ENCODE measurements at regions not wholly inside any gene's neighbourhood (a gene's known extent, or its start where the extent isn't known, plus 50 kb on each side); places are given as distances from the start of the nearest gene placed in this dataset.

DNA sequence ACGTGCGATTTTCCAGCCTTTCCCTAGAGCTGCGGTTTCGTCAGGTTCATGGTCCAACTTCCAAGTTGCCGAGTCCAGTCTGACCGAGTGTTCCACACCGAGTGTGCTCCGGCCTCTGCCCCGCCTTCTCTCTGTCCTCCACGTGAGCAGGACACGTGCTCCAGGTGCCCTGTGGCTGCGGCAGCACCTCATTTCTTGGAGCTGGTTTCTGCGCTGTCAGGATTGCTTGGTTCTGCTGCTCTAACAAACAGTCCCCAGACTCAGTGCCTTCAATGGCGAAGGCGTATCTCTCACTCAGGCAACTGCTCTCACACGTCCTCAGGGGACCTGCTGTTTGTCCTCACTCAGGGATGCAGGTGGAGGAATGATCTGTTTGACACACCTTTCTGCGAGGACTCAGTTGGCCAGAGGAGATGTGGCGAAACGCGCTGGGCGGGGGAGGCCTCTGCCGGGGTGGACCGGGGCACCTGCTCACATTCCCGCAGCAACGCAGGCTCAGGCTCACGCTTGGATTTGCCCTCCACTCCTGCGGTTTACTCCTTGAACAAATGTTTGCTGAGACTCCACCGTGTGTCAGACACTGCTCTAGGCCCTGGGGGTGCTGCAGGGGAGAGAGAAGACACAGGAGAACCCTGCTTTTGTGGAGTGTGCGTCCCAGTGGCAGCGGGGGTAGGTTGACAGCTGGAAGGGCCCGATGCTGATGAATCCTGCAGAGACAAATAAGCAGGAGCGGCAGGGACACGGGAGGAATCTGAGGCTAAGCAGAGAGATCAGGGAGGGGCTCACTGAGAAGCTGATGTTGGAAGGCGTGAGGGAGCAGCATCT, 63.4 kb upstream of the FBRSL1 start:
- no peak for DNase-seq

DNA sequence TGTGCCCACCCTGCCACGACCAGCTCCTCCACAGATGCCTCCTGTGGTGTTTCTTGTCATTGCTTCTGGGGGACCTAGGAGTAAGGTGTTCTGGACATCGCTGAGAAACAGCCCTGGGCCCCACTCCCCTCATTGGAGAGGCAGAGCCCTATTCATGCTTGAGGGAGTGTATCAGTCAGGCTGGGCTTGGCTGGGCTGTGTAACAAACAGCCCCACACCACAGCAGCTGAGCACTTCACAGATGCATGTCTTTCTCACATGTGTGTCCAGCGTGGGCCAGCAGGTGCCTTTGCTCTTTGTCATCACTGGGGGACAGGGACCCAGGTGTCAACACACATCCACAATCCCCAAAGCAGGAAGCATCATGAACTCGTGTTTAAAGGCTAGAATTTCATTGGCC, 65.1 kb upstream of the FBRSL1 start:
- DNase-seq: no peak

DNA sequence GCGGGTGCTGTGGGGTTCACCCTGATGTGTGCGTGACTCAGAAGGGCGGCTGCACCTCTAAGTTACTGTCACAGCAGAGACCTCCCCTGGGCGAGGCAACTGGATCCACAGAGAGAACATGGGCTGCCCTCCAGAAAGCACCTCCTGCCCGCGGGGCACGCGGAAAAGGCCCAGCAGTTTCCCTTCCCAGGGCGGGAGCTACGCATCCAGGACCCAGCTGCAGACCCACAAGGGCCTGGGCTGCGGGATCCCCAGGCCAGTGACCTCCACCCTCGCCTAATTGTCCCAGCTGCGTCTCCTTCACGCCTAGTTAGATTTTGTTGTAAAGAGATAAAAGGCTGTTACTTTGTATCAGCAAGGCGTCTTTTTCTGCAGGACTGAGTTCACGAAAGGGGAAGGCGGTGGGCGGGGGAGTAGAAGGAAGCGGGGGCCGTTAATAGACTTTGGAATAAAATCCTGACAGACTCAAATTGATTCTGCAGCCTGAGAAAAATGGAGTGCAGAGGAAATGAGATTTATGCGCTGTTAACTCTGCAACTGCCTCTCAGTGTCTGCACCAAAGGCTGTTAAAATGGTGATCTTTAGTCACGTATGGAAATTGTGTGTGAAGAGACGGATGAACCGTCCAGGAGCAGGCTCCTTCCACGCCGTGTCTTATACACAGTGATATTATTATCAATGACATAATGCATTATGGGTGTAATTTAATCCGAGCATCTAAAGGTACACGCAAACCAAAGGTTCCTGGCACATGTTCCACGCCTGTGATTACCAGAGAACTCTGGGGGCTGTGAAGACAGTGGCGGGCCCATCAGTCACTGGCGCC, 65.9 kb upstream of the FBRSL1 start:
- DNase-seq: peak in 1 of 3 donors; percentile 61

DNA sequence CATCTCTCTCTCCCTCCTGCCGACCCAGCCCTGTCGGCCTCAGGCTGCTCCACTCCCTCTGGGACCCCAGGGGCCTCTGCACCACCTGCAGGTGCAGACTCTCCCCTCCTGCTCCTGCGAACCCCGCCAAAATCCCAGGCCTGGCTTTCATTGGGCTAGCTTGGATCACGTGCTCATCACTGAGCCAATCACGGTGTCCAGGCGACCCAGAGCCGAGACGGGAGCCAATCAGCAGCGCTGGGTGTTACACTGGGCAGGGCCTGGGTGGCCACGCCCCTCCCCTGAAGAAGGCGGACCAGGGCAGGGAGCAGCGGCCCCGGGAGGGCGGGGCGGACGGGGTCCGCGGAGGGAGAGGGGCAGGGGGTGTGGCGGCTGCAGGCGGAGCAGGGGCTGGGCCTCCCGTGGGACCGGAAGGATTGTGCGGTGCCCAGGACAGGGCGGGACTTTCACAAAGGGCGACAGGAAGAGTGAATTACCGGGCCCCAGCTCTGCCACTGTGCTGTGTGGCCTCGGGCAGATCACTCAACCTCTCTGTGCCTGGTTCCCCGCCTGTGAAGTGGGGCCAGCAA, 66.6 kb upstream of the FBRSL1 start:
- DNase-seq: no peak

DNA sequence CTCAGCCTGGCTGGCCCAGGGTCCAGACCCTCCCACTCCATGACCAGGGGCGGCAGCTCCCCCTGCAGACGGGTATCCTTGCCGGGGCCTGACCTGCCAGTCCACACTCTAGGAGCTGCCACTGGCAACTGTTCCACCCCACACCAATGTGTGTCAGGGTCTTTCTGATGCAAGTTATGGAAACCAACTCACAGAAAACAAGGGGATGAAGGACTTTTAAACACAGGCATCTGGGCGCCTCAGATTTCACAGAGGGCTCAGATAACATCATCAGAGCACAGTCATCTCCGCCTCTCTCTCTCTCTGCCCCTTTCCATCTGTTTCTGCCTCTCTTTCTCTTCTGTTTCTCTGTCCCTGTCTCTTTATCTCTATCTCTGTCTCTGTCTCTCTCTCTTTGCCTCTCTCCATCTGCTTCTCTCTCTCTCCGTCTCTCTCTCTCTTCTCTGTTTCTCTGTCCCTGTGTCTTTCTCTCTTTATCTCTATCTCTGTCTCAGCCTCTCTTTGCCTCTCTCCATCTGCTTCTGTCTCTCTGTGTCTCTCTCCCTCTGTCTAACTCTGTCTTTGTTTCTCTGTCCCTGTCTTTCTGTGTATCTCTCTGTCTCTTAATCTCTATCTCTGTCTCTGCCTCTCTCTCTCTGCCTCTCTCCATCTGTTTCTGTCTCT, 67.4 kb upstream of the FBRSL1 start:
- DNase-seq: no peak

DNA sequence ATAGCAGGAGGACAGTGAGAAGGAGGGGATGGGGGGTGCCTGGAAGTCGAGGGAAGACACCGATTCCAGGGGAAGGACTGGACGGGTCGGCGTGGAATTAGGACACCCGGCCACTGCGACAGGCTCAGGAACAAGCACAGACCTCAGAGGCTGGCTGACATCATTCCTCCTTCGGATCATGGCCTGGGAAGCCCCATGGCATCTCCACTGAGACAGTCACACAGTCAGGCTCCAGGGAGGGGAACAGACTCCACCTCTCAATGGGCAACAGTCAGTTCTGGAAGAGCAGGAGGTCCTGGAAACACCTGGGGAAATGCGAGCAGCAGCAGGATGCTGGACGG, 67.9 kb upstream of the FBRSL1 start:
- no peak for DNase-seq

DNA sequence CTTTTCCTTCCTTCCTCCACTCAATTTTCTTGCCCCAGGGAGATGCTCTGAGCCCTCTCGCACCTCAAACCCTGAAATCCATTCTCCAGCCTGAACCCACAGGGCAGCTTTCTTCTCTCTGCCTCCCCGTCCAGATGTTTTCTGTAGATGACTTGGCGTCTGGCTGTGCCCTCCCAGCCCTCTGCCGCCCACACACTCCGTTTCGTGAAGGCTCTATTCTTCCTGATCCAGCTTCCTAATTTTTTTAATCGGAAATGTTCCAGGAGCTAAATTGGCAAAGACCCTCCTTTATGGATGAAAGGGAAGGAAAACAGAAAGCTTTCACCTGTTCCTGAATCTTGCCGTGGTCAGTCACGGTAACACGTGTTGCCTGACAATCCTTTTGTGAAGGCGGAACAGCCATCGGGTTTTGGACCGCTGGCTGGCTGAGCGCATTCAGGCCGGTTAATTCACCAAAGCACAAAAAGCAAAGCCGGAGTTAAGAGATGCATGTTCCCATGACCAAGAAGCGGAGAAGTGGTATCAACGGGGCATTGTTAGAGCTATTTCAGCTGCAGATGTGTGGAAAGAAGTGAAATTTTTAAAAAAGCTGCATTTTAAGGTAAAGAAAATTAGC, 70.2 kb upstream of the FBRSL1 start:
- DNase-seq: no peak

DNA sequence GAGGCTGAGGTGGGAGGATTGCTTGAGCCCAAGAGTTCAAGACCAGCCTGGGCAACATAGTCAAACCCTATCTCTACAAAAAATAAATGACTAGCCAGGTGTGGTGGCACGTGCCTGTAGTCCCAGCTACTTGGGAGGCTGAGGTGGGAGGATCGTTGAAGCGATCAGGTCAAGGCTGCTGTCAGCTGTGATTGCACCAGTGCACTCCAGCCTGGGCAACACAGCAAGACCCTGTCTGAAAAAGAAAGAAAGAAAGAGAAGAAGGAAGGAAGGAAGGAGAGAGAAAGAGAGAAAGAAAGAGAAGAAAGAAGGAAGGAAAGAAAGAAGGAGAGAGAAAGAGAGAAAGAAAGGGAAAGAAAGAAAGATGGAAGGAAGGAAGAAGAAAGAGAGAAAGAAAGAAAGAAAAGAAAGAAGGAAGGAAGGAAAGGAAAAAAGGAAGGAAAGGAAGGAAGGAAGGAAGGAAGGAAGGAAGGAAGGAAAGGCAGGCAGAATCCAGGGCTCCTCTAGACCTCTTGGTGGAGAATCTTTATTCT, 71.5 kb upstream of the FBRSL1 start:
- DNase-seq: no peak

DNA sequence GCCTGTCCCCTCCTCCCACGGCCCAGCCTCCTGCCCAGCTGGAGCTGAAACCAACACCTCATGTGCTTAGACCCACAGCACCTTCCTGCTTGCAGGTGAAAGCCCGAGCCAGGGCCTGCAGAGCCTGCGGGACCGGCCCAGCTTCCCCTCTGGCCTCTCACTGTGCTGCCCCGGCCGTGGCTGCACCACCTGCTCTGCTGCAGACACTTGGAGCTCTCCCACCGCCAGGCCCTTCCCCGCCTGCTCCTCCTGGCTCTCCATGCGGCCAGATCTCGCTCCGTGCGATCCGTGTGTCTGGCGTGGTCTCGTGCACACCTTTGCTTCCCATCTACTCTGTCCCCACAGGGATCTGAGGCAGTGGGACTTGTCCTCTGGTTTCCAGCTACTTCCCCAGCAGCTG, 72.2 kb upstream of the FBRSL1 start:
- no peak for DNase-seq

DNA sequence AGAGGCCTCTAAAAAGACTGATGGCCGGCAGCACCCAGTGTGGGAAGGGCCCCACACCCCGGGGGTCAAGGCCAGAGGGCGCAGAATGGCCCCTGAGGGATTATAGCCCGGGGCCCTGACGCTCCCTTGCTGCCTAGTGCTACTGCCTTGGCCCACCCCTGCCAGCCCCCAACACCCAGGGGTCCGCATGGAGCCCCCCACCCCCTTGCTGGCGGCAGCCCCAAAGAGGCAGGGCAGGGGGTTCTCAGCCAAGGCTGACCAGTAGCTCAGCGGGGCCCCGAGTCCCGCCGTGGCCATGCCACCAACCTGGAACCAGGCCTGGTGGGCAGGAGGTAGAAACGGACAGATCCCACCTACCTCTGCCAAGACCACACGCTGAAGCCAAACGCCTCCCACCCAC, 73.1 kb upstream of the FBRSL1 start:
- DNase-seq: no peak

DNA sequence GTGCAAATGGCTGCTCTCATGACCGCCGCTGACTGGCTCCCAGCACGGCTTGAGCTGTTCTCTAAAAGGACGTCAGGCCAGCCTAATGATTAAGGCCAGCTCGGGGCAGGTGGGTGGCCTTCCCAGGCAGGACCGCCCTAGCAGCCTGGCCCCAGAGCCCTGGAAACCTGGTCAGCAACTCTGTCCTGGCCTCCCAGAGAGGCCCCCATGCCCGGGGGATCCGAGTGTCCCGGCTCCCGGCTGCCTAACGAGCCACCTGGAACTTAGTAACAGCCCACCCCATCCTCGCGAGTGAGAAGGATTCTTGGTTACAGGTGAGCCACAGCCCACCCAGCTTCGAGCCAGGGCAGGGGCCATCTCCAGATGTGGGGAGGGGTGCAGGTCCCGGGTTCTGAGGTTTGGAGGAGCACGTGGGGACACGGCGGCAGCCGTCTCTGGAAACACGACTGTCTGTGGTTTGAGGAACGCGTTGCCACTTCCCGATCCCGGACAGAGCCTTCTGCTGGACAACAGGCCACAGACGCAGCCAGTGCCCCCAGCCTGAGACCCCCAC, 73.8 kb upstream of the FBRSL1 start:
- DNase-seq: no peak

DNA sequence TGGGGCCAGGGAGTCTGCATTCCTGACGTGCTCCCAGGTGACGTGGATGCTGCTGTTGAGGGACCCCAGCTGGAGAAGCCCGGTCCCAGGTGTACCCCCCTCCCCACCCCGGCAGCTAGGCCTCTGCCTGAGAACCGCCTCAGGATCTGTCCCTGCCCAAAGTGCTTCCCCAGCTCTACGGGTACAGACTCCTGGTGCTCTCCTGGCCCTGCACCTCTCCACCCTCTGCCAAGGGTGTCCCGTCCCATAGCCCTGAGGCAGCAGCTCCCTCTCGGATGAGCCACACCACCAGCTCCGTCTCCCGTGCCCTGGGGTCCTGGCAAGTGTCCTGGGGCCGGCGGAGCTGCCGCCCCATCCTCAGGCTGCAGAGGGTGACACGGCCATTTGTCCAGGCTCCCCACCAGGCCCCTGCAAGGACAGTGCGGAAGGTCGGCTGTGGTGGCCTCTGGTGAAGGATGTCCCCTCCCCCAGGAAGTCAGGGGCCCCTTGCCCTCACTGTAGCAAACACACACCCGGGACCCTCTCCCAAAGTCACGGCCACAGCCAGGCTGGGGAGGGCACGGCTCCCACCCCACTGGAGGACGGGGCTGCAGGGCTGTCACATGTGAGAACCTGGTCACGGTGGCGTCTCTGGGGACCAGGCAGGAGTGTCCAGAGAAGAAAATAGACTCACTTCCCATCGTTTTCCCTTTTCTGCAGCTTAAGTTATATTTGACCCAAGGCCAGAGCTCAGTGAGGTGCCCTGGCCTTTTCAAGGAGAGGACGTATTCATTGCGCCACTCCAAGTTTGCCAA, 74.4 kb upstream of the FBRSL1 start:
- no peak for DNase-seq

DNA sequence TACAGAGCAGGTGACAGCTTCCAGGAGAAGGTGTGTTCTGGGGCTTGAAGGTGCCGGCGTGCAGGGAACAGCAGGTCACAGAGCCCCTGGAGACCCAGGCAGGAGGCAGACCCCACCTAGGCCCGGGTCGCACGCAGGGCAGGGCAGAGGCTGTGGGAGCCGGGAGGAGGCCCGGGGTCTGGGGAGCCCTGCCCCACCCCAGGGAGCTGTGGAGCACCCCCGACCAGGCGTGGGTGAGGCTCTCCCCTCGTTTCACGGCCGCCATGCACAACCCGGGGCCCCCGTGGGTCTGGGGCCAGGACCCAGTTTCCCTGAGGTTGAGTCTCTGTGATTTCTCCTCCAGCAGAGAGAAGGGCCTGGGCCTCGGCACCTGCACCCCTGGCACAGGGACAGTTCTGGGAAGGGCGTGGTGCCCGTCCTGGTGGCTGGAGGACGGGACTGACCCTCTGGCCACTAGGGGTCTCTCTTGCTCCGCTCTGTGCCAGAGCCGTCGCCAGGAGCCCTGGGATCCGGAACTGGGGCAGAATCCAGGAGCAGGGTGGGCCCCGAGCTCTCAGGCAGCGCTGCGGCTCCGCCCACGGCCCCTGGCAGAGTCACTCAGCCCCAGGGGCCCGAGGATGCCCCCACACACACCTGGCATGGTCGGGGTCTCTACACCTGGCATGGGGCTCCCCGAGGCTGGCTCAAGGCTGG, 75.2 kb upstream of the FBRSL1 start:
- peak; percentile 75 to 92 (median 88) for DNase-seq

DNA sequence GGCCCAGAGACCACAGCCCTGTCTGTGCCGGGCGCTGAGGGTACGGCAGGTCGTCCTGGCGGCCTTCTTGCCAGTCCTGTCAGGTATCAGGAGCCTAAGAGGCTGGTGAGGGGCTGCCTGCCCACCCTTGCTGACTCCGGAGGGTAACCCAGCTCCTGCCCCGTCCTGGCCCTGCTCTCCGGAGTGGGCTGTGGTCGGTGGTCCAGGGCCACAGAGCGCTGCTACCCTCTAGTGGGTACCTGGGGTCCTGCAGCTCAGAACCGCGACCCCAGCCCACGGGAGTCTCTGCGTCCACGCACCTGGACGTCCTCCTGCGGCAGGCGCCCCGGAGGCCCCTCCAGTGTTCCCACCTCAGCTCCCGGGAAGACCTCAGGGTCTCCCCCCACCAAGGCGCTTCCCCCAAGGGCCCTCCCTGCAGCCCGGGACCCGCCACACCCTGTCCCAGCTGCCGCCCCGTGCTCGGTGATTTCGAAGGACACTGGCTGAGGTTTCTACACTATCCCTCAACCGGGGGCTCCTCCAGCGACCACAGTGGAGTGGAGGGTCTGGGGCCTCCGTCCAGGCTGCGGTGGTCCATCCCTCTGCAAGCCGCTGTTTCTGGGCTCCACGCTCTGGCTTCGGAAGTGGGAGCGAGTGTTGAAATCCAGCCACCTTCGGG, 75.9 kb upstream of the FBRSL1 start:
- DNase-seq: no peak

DNA sequence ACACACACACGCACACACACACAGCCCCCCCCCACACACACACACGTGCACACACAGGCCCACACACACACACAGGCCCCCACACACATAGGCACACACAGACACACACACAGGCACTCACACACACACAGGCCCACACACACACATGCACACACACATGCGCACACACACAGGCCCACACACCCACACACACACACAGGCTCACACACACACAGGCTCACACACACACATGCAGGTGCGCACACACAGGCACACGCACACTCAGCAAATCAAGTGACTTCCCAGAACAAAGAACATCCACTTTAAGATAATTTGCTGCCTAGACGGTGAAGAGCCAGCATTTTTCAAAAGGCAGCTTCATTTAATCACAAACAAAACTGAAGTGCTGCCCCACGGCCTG, 78.5 kb upstream of the FBRSL1 start:
- no peak for DNase-seq

DNA sequence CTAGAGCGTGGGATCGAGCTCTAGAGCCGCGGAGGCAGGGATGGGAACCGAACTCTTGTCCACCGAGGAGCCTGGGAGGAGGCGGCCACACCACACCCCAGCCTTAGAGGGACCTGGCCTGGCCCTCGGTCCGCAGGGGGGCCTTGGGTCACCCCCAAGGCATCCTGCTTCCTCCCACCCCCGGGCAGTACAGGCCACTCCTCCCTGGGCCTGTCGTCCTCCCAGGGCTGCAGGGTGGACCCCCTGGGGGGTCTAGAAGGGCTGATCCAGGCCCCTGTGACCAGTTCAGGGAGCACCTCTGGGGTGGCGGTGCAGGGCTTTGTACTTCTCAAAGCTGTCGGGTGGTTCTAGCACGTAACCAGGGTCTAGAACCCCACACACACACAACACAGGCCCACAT, 79.1 kb upstream of the FBRSL1 start:
- no peak for DNase-seq

DNA sequence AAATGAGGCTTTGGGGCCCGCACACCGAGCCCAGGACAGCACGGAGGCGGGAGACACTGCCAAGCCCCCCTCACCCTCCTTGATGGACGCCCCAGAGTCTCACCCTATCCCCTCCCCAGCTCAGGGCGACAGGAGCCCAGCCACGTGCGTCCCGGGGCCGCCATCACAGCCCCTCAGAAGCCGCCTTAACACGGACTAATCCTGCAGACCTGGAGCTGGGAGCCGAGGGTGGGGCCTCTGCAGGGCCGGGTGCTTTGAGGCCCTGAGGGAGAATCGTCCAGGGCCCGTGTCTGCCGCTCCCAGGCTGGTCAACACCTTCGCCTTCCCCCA, 79.7 kb upstream of the FBRSL1 start:
- no peak for DNase-seq

DNA sequence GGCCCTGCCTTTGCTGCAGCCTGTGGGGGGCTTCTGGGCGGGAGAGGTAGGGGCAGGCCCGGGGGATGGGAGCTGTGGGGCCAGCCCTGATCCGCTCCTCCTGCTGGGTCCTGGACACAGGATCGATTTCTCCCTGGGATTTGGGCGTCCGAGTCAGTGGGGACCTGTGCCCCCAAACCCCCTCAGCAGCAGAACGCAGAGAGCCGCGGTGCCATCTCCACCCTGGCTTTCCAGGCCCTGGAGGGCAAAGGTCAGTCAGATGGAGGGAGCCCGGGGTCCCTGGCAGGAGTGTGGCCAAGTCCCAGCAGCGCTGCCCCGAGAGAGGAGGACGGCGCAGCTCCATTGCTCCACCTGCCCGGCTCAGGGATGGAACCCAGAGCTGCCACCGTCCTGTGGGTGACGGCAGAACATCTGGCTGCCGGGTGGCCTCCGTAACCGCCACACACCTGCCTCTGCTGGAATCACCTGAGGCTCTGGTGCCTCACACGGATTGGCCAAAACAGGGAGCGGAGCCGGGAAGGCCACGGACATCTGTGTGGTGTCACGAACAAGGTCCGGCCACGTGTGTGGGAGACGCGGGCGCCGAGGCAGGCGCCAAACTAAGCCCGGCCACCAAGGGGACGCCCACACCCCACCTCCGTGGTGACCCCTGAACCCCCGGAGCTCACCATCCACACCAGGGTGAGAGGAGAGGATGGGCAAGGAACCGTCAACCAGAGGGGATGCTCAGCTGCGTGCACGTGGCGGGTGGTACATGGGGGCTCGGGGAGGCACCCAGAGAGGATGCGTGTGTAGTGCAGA, 80.3 kb upstream of the FBRSL1 start:
- DNase-seq: no peak
